WERI-Rb-1 (cell line): ENCODE measurements at regions not wholly inside any gene's neighbourhood (a gene's known extent, or its start where the extent isn't known, plus 50 kb on each side); places are given as distances from the start of the nearest gene placed in this dataset.

Source experiments
- DNase-seq: peaks from one replicate; pipeline ENCODE4 v3.0.0-alpha.2; 2020
- H3K27ac ChIP-seq: fragments of 250-450 bp; sonication (Bioruptor Pico); 2 replicates; pipeline ENCODE4 v1.5.1; 2020; ENCODE audit warnings: mild to moderate bottlenecking, moderate library complexity
- H3K27me3 ChIP-seq: fragments of 250-450 bp; sonication (Bioruptor Pico); 2 replicates; pipeline ENCODE4 v1.5.1; 2021; ENCODE audit warnings: mild to moderate bottlenecking, low read depth, moderate library complexity; ENCODE audit not compliant: insufficient read depth, severe bottlenecking
- H3K36me3 ChIP-seq: fragments of 250-450 bp; sonication (Bioruptor Pico); 2 replicates; pipeline ENCODE4 v1.5.1; 2020; ENCODE audit warnings: mild to moderate bottlenecking, moderate library complexity
- H3K4me3 ChIP-seq: 2 replicates; pipeline ENCODE4 v1.5.1; 2011; ENCODE audit warnings: low read depth, mild to moderate bottlenecking, control low read depth, low read length
- H3K9me3 ChIP-seq: fragments of 250-450 bp; sonication (Bioruptor Pico); 2 replicates; pipeline ENCODE4 v1.5.1; 2021; ENCODE audit warnings: mild to moderate bottlenecking, moderate library complexity; ENCODE audit not compliant: severe bottlenecking
- CTCF ChIP-seq: IDR thresholded peaks from 2 replicates; pipeline ENCODE4 v1.5.1; 2011; ENCODE audit warnings: low read depth, mild to moderate bottlenecking, control low read depth, inconsistent platforms, low read length

GRCh38 chr1:47629201-47629600 lies 191.4 kb downstream of the FOXD2 start:
- Histone ChIP-seq H3K36me3 (no peaks in the 10 kb centered on the region), H3K27ac (no peak overlapping the region), H3K9me3 (no peaks in the 10 kb centered on the region), H3K4me3 (no peak overlapping the region), H3K27me3 (no peaks in the 10 kb centered on the region)
- TF ChIP-seq CTCF = no peak
- DNase-seq = no peak

DNA sequence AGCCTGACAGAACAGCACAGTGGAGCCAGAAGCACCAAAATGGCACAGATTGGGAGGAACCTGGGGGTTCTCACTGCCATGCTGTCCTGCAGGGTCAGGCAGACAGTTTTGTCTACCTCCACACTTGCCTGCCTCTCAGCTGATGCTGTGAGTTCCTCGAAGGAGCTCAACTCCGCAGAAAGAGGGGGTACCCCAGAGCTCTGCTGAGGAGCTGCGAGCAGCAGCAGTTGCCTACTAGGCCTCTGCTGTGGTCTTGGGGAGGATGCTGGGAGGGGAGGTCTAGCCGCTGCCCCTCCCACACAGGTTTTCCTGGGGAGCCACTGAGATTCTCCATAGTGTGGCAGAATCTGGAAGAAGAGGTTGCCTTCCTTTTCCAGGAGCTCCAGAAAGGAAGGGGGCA lies 192.5 kb downstream of the FOXD2 start:
- Histone ChIP-seq H3K27me3 (no peaks in the 10 kb centered on the region), H3K27ac (no peak overlapping the region), H3K4me3 (no peak overlapping the region), H3K9me3 (no peaks in the 10 kb centered on the region), H3K36me3 (no peaks in the 10 kb centered on the region)
- DNase-seq = no peak
- TF ChIP-seq CTCF = no peak

GRCh38 chr1:47631411-47631995 lies 193.7 kb downstream of the FOXD2 start:
- H3K9me3 ChIP-seq = no peaks in the 10 kb centered on the region
- DNase-seq = no peak
- no peak for TF ChIP-seq CTCF
- no peaks in the 10 kb centered on the region for H3K36me3 ChIP-seq
- no peak overlapping the region for H3K27ac ChIP-seq
- H3K27me3 ChIP-seq = no peaks in the 10 kb centered on the region
- no peak overlapping the region for H3K4me3 ChIP-seq

DNA sequence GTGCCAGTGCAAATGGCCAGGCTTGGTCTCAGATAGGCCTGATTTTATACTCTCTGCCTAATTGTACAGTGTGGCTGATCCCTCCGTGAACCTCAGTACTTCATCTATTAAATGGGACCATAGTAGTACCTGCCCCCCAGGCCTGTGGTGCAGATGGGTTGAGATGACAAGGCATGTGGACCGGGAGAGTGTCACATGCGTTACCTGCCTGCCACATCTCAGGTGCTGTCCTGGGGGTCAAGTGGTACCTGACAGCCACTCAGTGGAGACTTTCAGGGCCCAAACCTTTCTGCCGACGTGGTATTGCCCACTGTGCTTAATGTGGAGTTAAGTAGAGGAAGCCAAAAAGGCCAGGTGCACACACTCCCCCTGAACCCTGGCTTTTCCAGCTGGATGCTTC lies 197.3 kb downstream of the FOXD2 start:
- Histone ChIP-seq H3K4me3 (no peak overlapping the region), H3K27ac (no peak overlapping the region), H3K36me3 (no peaks in the 10 kb centered on the region), H3K9me3 (no peaks in the 10 kb centered on the region), H3K27me3 (no peaks in the 10 kb centered on the region)
- no peak for DNase-seq
- no peak for TF ChIP-seq CTCF

DNA sequence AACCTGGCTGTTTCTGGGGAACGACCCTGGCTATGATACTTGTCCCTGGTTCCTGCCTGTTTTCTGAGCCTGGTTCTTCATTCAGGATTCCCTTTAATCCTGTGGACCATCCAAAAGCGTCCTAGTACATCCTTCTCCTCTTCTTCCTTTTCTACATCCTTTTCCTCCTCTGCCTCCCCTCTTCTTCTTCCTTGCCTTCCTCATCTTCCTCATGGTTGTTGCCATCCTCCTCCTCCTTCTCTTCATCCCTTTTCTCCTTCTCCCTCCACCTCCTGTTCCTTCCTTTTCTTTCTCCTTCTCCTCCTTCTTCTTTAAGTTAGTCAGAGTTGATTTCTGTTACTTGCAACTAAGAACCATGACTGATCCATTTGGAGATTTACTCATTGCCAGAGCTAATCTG lies 197.8 kb downstream of the FOXD2 start:
- Histone ChIP-seq H3K27me3 (no peaks in the 10 kb centered on the region), H3K36me3 (no peaks in the 10 kb centered on the region), H3K27ac (no peak overlapping the region), H3K4me3 (no peak overlapping the region), H3K9me3 (no peaks in the 10 kb centered on the region)
- no peak for DNase-seq
- TF ChIP-seq CTCF = no peak

- no peak for DNase-seq
- Histone ChIP-seq H3K4me3 (no peak overlapping the region), H3K9me3 (no peaks in the 10 kb centered on the region), H3K36me3 (no peaks in the 10 kb centered on the region), H3K27ac (no peak overlapping the region), H3K27me3 (no peaks in the 10 kb centered on the region)
- no peak for TF ChIP-seq CTCF
Measured at GRCh38 chr1:47637111-47637685, 199.4 kb downstream of the FOXD2 start.
